Mesendoderm (in vitro differentiated cells): ENCODE measurements at regions not wholly inside any gene's neighbourhood (a gene's known extent, or its start where the extent isn't known, plus 50 kb on each side); places are given as distances from the start of the nearest gene placed in this dataset.

Experiments used
- DNase-seq: peaks from one replicate; pipeline ENCODE4 v3.0.0; 2013
- H2AK5ac ChIP-seq: 2 replicates; pipeline ENCODE4 v1.6.1; 2013; ENCODE audit warnings: low read length, inconsistent platforms
- H2BK120ac ChIP-seq: 2 replicates; pipeline ENCODE4 v1.6.1; 2013; ENCODE audit warnings: low read depth, mild to moderate bottlenecking, low read length, moderate library complexity, mixed read lengths
- H2BK15ac ChIP-seq: replicated peaks from 2 replicates; pipeline ENCODE4 v1.6.1; 2013; ENCODE audit warnings: low read depth, mild to moderate bottlenecking, moderate library complexity
- H2BK5ac ChIP-seq: 2 replicates; pipeline ENCODE4 v1.6.1; 2013; ENCODE audit warnings: low read length, inconsistent platforms
- H3K18ac ChIP-seq: 2 replicates; pipeline ENCODE4 v1.6.1; 2013; ENCODE audit warnings: mild to moderate bottlenecking, low read length, mixed read lengths
- H3K23ac ChIP-seq: one replicate; pipeline ENCODE4 v1.6.1; 2013; ENCODE audit warnings: low read length
- H3K27ac ChIP-seq: 2 replicates; pipeline ENCODE4 v1.5.1; 2013; ENCODE audit warnings: low read depth, mild to moderate bottlenecking, inconsistent platforms, low read length, moderate library complexity
- H3K27me3 ChIP-seq: 2 replicates; pipeline ENCODE4 v1.6.1; 2013; ENCODE audit warnings: low read length, control low read depth, mild to moderate bottlenecking, inconsistent platforms; ENCODE audit not compliant: insufficient read depth, poor library complexity
- H3K36me3 ChIP-seq: 2 replicates; pipeline ENCODE4 v1.6.1; 2013; ENCODE audit warnings: low read length, inconsistent platforms; ENCODE audit not compliant: control insufficient read depth, insufficient read depth
- H3K4ac ChIP-seq: one replicate; pipeline ENCODE4 v1.6.1; 2013; ENCODE audit warnings: low read depth, mild to moderate bottlenecking, low read length, moderate library complexity
- H3K4me1 ChIP-seq: 2 replicates; pipeline ENCODE4 v1.6.1; 2013; ENCODE audit warnings: low read depth, low read length, inconsistent platforms; ENCODE audit not compliant: control insufficient read depth
- H3K4me2 ChIP-seq: 2 replicates; pipeline ENCODE4 v1.6.1; 2013; ENCODE audit warnings: low read length
- H3K4me3 ChIP-seq: 2 replicates; pipeline ENCODE4 v1.5.1; 2013; ENCODE audit warnings: mild to moderate bottlenecking, low read length
- H3K56ac ChIP-seq: one replicate; pipeline ENCODE4 v1.6.1; 2013; ENCODE audit warnings: low read length
- H3K79me1 ChIP-seq: 2 replicates; pipeline ENCODE4 v1.6.1; 2013; ENCODE audit warnings: low read length, inconsistent platforms
- H3K79me2 ChIP-seq: 2 replicates; pipeline ENCODE4 v1.6.1; 2013; ENCODE audit warnings: mild to moderate bottlenecking, low read length; ENCODE audit not compliant: control insufficient read depth, insufficient read depth
- H3K9ac ChIP-seq: 2 replicates; pipeline ENCODE4 v1.6.1; 2013; ENCODE audit warnings: low read length, inconsistent platforms
- H4K5ac ChIP-seq: one replicate; pipeline ENCODE4 v1.6.1; 2013; ENCODE audit warnings: low read length
- H4K8ac ChIP-seq: one replicate; pipeline ENCODE4 v1.6.1; 2013; ENCODE audit warnings: low read depth, mild to moderate bottlenecking, control low read depth, low read length, moderate library complexity
- WGBS: extraction: QIAGEN DNeasy Blood & Tissue Kit; methylation state at CpG from one replicate; pipeline ENCODE4 v1.1.7; 2013; ENCODE audit warnings: low lambda C conversion rate, missing lambda C conversion rate; ENCODE audit not compliant: insufficient coverage; ENCODE audit errors: extremely low coverage; 5-methylcytosine and 5-hydroxymethylcytosine counted together

DNA sequence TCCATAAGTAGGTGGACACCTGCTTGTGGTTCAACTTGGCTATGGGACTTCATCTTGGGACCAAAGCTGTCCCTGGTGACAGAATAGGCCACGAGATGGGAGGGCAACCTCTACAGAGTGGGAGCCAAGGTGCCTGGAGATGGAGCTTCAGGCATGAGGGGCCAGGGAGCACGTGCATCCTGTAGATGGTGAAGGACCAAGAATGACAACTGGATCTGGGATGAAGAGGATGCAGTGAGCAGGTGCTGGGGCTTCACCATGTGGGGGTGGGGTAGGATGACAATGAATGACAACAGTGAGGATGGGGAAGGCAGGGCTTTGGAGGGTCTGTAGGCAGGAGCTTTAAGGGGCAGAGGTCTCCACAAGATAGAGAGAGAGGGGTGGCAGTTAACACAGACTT lies 372.0 kb upstream of the B3GAT1 start:
- Histone ChIP-seq H2AK5ac (no peak overlapping the region), H3K18ac (no peak overlapping the region), H3K56ac (no peak overlapping the region), H3K79me1 (no peaks in the 10 kb centered on the region), H3K9ac (no peak overlapping the region), H3K4me2 (no peak overlapping the region), H3K27me3 (no peaks in the 10 kb centered on the region), H2BK15ac (no peak overlapping the region), H3K36me3 (no peaks in the 10 kb centered on the region), H3K79me2 (no peaks in the 10 kb centered on the region), H2BK5ac (no peak overlapping the region), H3K4me1 (no peaks in the 10 kb centered on the region), H3K27ac (no peak overlapping the region), H4K5ac (no peak overlapping the region), H3K4me3 (no peak overlapping the region), H4K8ac (no peak overlapping the region), H2BK120ac (no peak overlapping the region), H3K4ac (no peak overlapping the region), H3K23ac (no peak overlapping the region)
- WGBS: no CpG with 5 or more reads among the region's 2 CpGs
- no peak for DNase-seq

DNA sequence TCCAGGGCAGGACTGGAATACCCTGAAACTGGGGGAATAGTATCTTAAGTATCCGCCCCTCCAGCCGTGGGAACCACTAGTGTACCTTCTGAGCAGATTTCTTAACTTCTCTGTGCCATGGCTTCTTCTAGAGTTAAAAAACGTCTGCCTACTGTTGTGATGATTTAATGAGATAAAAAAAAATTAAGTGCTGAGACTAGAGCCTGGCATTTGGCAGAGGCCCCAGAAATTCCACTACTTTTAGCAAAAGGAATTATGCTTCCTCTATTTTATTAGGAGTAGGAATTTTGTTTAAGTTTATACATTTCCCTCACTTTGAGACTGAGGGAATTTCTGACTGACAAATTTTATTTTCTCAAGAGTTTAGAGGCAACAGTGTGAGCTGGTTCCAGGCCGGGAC lies 371.2 kb upstream of the B3GAT1 start:
- H3K4me1 ChIP-seq: no peaks in the 10 kb centered on the region
- H2BK5ac ChIP-seq: no peak overlapping the region
- H3K4ac ChIP-seq: no peak overlapping the region
- H3K27me3 ChIP-seq: no peaks in the 10 kb centered on the region
- no peak for DNase-seq
- H3K56ac ChIP-seq: no peak overlapping the region
- no peak overlapping the region for H3K4me3 ChIP-seq
- H3K18ac ChIP-seq: no peak overlapping the region
- no peak overlapping the region for H4K8ac ChIP-seq
- H3K36me3 ChIP-seq: no peaks in the 10 kb centered on the region
- no peak overlapping the region for H2BK15ac ChIP-seq
- H3K27ac ChIP-seq: no peak overlapping the region
- no peak overlapping the region for H3K23ac ChIP-seq
- no peak overlapping the region for H3K9ac ChIP-seq
- no CpG with 5 or more reads among the region's 4 CpGs for WGBS
- no peak overlapping the region for H2BK120ac ChIP-seq
- no peak overlapping the region for H2AK5ac ChIP-seq
- H4K5ac ChIP-seq: no peak overlapping the region
- no peaks in the 10 kb centered on the region for H3K79me2 ChIP-seq
- H3K79me1 ChIP-seq: no peaks in the 10 kb centered on the region
- H3K4me2 ChIP-seq: no peak overlapping the region

DNA sequence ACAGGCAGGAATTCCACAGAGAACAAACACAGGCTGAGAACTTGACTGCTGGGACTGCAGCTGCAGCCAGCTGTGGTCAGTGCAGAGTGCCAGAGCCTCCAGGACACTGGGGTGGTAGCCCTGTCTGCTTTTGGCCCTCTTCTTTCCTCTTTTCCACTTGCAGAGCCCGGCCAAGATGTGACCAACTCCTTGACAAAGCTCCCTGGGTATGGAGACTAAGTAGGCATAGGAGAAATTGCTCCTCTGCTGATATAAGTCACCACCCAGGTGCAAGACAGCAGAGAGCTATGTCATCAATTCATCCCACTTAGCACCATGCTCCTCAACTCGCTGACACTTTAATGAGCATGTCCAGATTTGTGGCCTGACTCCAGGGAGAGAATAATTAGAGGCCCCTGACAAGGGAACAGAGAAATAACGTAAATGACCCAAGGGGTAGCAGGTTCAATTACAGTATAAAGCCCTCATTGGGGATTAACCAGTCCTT lies 369.4 kb upstream of the B3GAT1 start:
- no CpG with 5 or more reads among the region's 3 CpGs for WGBS
- no peak overlapping the region for H2BK5ac ChIP-seq
- no peak overlapping the region for H4K8ac ChIP-seq
- H3K4ac ChIP-seq: no peak overlapping the region
- no peaks in the 10 kb centered on the region for H3K27me3 ChIP-seq
- no peak overlapping the region for H2BK120ac ChIP-seq
- H3K9ac ChIP-seq: no peak overlapping the region
- H3K79me1 ChIP-seq: no peaks in the 10 kb centered on the region
- no peak overlapping the region for H3K18ac ChIP-seq
- no peak for DNase-seq
- H2BK15ac ChIP-seq: no peak overlapping the region
- H2AK5ac ChIP-seq: no peak overlapping the region
- H3K56ac ChIP-seq: no peak overlapping the region
- no peak overlapping the region for H3K4me2 ChIP-seq
- H3K79me2 ChIP-seq: no peaks in the 10 kb centered on the region
- H3K27ac ChIP-seq: no peak overlapping the region
- no peak overlapping the region for H3K23ac ChIP-seq
- H3K36me3 ChIP-seq: no peaks in the 10 kb centered on the region
- H3K4me1 ChIP-seq: no peaks in the 10 kb centered on the region
- no peak overlapping the region for H4K5ac ChIP-seq
- H3K4me3 ChIP-seq: no peak overlapping the region

DNA sequence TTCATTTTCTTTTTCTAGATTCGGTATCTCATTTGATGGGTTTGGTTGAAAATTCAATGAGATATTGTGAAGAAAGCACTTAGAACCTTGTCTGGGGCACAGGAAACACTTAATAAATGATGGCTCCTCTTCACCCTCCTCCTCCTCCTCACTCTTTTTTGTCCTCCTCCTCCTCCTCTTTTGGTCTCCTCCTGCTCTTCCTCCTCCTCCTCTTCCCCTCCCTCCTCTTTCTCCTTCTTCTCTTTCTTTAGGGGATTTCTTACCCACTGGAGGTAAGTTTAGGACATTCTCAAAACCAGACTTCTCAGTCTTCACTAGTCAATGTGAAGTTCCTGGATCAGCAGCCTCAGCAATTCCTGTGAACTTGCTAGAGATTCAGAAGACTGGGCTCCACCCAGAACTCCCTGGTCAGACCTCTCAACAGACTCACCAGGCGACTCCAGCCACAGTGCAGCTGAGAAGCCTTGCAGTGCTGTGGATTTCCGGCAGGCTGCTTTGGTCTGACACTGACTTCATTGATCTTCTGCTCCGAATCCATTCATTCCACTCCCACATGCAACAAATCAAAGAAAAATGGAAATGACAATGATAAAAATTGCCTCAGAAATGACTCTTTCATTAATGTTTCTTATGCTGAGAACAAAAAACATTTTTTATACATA lies 368.6 kb upstream of the B3GAT1 start:
- Histone ChIP-seq H3K4me2 (no peak overlapping the region), H3K79me2 (no peaks in the 10 kb centered on the region), H2BK5ac (no peak overlapping the region), H4K5ac (no peak overlapping the region), H3K27ac (no peak overlapping the region), H3K79me1 (no peaks in the 10 kb centered on the region), H3K4ac (no peak overlapping the region), H4K8ac (no peak overlapping the region), H3K4me3 (no peak overlapping the region), H3K9ac (no peak overlapping the region), H3K23ac (no peak overlapping the region), H3K27me3 (no peaks in the 10 kb centered on the region), H3K36me3 (no peaks in the 10 kb centered on the region), H2BK15ac (no peak overlapping the region), H3K56ac (no peak overlapping the region), H2BK120ac (no peak overlapping the region), H2AK5ac (no peak overlapping the region), H3K18ac (no peak overlapping the region), H3K4me1 (no peaks in the 10 kb centered on the region)
- DNase-seq: no peak
- no CpG with 5 or more reads among the region's 4 CpGs for WGBS

DNA sequence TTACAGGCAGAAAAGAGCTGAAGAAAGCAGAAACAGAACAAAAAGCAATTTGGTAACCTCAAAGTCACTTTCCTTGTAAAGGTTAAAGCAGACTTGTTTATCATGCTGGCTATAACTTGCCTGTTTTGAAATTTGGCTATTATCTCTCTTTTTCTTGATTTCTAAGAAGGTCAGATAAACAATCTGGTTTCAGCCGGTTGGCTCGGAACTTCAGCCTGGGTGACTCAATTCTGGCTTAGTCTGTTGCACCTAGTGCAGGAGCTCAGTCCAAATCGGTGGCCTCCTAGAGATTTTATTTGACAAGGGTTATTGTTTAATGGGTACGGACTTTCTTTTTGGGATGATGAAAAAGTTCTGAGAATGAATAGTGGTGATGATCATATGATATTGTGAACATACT lies 367.1 kb upstream of the B3GAT1 start:
- Histone ChIP-seq H3K9ac (no peak overlapping the region), H3K18ac (no peak overlapping the region), H3K27ac (no peak overlapping the region), H3K4me3 (no peak overlapping the region), H3K79me2 (no peaks in the 10 kb centered on the region), H3K4me2 (no peak overlapping the region), H3K4me1 (no peaks in the 10 kb centered on the region), H2BK15ac (no peak overlapping the region), H2BK5ac (no peak overlapping the region), H3K79me1 (no peaks in the 10 kb centered on the region), H2BK120ac (no peak overlapping the region), H3K36me3 (no peaks in the 10 kb centered on the region), H4K8ac (no peak overlapping the region), H4K5ac (no peak overlapping the region), H2AK5ac (no peak overlapping the region), H3K23ac (no peak overlapping the region), H3K56ac (no peak overlapping the region), H3K27me3 (no peaks in the 10 kb centered on the region), H3K4ac (no peak overlapping the region)
- WGBS: no CpG with 5 or more reads among the region's 4 CpGs
- no peak for DNase-seq

DNA sequence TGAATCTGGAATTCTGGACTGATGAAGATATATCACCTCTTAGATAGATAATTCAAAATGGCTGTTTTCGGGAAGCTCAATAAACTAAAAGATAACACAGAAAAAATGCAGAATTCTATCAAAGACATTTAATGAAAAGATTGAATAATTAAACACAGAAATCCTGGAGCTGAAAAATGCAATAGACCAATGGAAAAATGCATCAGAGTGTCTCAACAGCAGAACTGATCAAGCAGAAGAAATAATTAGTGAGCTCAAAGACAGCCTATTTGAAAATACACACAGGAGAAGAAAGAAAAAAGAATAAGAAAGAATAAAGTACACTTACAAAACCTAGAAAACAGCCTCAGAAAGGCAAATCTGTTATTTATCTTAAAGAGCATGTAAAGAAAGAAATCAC lies 356.4 kb upstream of the B3GAT1 start:
- no peaks in the 10 kb centered on the region for H3K36me3 ChIP-seq
- H3K79me2 ChIP-seq: no peaks in the 10 kb centered on the region
- H3K4me1 ChIP-seq: no peaks in the 10 kb centered on the region
- no peak overlapping the region for H4K5ac ChIP-seq
- WGBS: no CpG with 5 or more reads among the region's 1 CpG
- H3K4me3 ChIP-seq: no peak overlapping the region
- no peak overlapping the region for H2AK5ac ChIP-seq
- H3K56ac ChIP-seq: no peak overlapping the region
- H3K4me2 ChIP-seq: no peak overlapping the region
- no peak overlapping the region for H3K23ac ChIP-seq
- no peak overlapping the region for H2BK120ac ChIP-seq
- no peak overlapping the region for H2BK15ac ChIP-seq
- no peak overlapping the region for H3K18ac ChIP-seq
- H3K79me1 ChIP-seq: no peaks in the 10 kb centered on the region
- H3K27ac ChIP-seq: no peak overlapping the region
- H3K9ac ChIP-seq: no peak overlapping the region
- H4K8ac ChIP-seq: no peak overlapping the region
- DNase-seq: no peak
- H2BK5ac ChIP-seq: no peak overlapping the region
- no peak overlapping the region for H3K4ac ChIP-seq
- peaks cover 2% of the 10 kb centered on the region for H3K27me3 ChIP-seq
